ENCODE measurements at regions not wholly inside any gene's neighbourhood (a gene's known extent, or its start where the extent isn't known, plus 50 kb on each side); places are given as distances from the start of the nearest gene placed in this dataset.

DNA sequence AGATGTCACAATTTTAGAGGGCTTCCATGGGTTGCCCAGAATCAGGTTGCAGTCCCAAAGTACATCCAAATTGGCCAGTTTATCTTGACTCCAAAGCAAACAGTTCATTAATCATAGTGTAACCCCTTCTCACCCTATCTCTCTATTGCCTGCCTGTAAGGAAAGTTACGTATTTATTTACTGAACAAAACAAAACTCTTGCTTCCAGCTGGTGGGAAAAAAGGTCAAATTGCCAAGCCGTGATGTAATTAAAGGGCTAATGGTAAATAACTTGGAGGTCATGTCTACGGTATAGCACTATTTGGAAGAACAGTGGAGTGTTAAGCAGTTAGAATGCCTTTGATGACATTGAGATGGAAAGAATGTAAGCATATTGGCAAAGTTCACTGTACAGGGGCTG is 214.0 kb downstream of the DLEU7 start:
- TF ChIP-seq CTCF (IDR thresholded peaks at IDR 0.05; ENCODE audit: low read length) (no peak), EZH2 (IDR thresholded peaks at IDR 0.05; ENCODE audit: borderline replicate concordance, low read length) (no peak)
- Histone ChIP-seq H3F3A (ENCODE audit: insufficient read depth, low read length) (no peaks in the 10 kb centered on the region), H4K20me1 (ENCODE audit: insufficient read depth, low read length) (no peaks in the 10 kb centered on the region), H3K9me2 (ENCODE audit: low read depth, low read length) (no peaks in the 10 kb centered on the region), H3K36me3 (ENCODE audit: insufficient read depth, low read length) (no peaks in the 10 kb centered on the region), H3K4me3 (ENCODE audit: low read depth, low read length, poor library complexity, severe bottlenecking) (no peak overlapping the region), H3K9me3 (ENCODE audit: low read length) (no peaks in the 10 kb centered on the region), H3K9ac (ENCODE audit: low read length) (no peak overlapping the region), H3K27ac (ENCODE audit: low read depth, low read length, poor library complexity, severe bottlenecking) (no peak overlapping the region), H3K79me2 (ENCODE audit: insufficient read depth, low read length) (no peaks in the 10 kb centered on the region), H2AFZ (ENCODE audit: low read length) (no peak overlapping the region), H3K4me2 (ENCODE audit: low read length) (no peak overlapping the region), H3K4me1 (ENCODE audit: insufficient read depth, low read length, severe bottlenecking) (peaks cover 28% of the 10 kb centered on the region), H3K27me3 (ENCODE audit: insufficient read depth, low read length) (no peaks in the 10 kb centered on the region)

DNA sequence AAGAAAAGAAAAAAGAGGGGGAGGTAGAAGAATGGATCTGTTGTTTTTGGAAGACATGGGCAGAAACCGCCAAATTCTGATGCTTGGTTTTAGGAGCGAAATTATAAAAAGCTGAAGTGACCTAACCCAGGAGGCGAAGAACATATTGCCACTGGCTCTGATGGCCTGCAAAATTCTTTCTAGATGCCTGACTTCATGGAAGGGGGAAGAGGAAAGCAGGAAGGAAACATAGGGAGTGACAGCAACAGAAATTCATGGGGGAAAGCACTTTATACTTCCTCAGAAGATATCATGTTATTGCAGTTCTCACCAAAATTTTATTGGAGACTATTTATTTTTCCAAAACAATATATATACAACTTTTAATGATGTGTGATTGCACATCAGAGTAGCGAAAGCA is 213.5 kb downstream of the DLEU7 start:
- no peaks in the 10 kb centered on the region for H4K20me1 ChIP-seq (ENCODE audit: insufficient read depth, low read length)

DNA sequence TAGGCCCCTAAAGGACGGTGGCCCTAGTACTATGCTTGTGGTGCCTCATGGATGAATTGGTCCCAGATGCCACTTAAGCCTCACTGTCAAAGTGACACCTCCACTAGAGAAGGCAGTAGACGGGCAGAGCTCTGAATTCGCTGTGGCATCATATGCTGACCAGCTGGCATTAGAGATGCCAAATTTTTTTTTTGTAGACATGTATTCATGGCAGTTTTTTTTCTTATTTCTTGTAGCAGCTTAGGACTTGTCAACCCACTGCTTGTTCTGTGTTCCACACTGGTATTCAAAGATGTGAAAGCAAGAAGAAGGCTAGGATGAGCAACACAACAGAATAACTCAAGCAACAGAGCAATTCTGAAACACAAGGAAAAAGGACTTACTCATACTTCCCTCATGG is 212.5 kb downstream of the DLEU7 start:
- no peaks in the 10 kb centered on the region for H3K36me3 ChIP-seq (ENCODE audit: insufficient read depth, low read length)
- H3K79me2 ChIP-seq (ENCODE audit: insufficient read depth, low read length): no peaks in the 10 kb centered on the region
- H3K9me3 ChIP-seq (ENCODE audit: low read length): no peaks in the 10 kb centered on the region
- peak overlapping the region; percentile 75; the same call in 1 of the 2 replicates for H2AFZ ChIP-seq (ENCODE audit: low read length)
- no peaks in the 10 kb centered on the region for H3F3A ChIP-seq (ENCODE audit: insufficient read depth, low read length)
- no peaks in the 10 kb centered on the region for H3K27me3 ChIP-seq (ENCODE audit: insufficient read depth, low read length)
- H3K4me1 ChIP-seq (ENCODE audit: insufficient read depth, low read length, severe bottlenecking): peaks cover 39% of the 10 kb centered on the region
- H4K20me1 ChIP-seq (ENCODE audit: insufficient read depth, low read length): no peaks in the 10 kb centered on the region
- H3K4me3 ChIP-seq (ENCODE audit: low read depth, low read length, poor library complexity, severe bottlenecking): no peak overlapping the region
- H3K9me2 ChIP-seq (ENCODE audit: low read depth, low read length): no peaks in the 10 kb centered on the region
- no peak overlapping the region for H3K9ac ChIP-seq (ENCODE audit: low read length)
- no peak for TF ChIP-seq CTCF (IDR thresholded peaks at IDR 0.05; ENCODE audit: low read length)
- TF ChIP-seq EZH2 (IDR thresholded peaks at IDR 0.05; ENCODE audit: borderline replicate concordance, low read length): no peak
- H3K27ac ChIP-seq (ENCODE audit: low read depth, low read length, poor library complexity, severe bottlenecking): no peak overlapping the region
- no peak overlapping the region for H3K4me2 ChIP-seq (ENCODE audit: low read length)

More for the DNA sequence above, 213.5 kb downstream of the DLEU7 start:
- Histone ChIP-seq H3K9me2 (ENCODE audit: low read depth, low read length) (no peaks in the 10 kb centered on the region), H2AFZ (ENCODE audit: low read length) (no peak overlapping the region), H3K27ac (ENCODE audit: low read depth, low read length, poor library complexity, severe bottlenecking) (no peak overlapping the region), H3K9me3 (ENCODE audit: low read length) (no peaks in the 10 kb centered on the region), H3K4me2 (ENCODE audit: low read length) (no peak overlapping the region), H3K9ac (ENCODE audit: low read length) (no peak overlapping the region), H3K27me3 (ENCODE audit: insufficient read depth, low read length) (no peaks in the 10 kb centered on the region), H3K36me3 (ENCODE audit: insufficient read depth, low read length) (no peaks in the 10 kb centered on the region), H3K4me3 (ENCODE audit: low read depth, low read length, poor library complexity, severe bottlenecking) (no peak overlapping the region), H3K79me2 (ENCODE audit: insufficient read depth, low read length) (no peaks in the 10 kb centered on the region), H3K4me1 (ENCODE audit: insufficient read depth, low read length, severe bottlenecking) (peaks cover 33% of the 10 kb centered on the region), H3F3A (ENCODE audit: insufficient read depth, low read length) (no peaks in the 10 kb centered on the region)
- TF ChIP-seq CTCF (IDR thresholded peaks at IDR 0.05; ENCODE audit: low read length) (no peak), EZH2 (IDR thresholded peaks at IDR 0.05; ENCODE audit: borderline replicate concordance, low read length) (no peak)

Data from OCI-LY1 (cell line).